ENCODE measurements at regions not wholly inside any gene's neighbourhood (a gene's known extent, or its start where the extent isn't known, plus 50 kb on each side); places are given as distances from the start of the nearest gene placed in this dataset.

GRCh38 chr20:6421321-6422248 is 298.8 kb upstream of the FERMT1 start:
- ATAC-seq (ENCODE audit: low read depth) = no peak
- DNase-seq (ENCODE audit: low spot score) = no peak
- Histone ChIP-seq H3K27ac (ENCODE audit: poor library complexity, severe bottlenecking) (no peak overlapping the region), H3K4me1 (ENCODE audit: insufficient read depth, poor library complexity, severe bottlenecking) (no peaks in the 10 kb centered on the region), H3K27me3 (ENCODE audit: insufficient read depth, poor library complexity, severe bottlenecking) (peaks cover 3% of the 10 kb centered on the region), H3K4me3 (ENCODE audit: severe bottlenecking) (no peak overlapping the region), H3K9me3 (ENCODE audit: severe bottlenecking) (no peaks in the 10 kb centered on the region), H3K36me3 (ENCODE audit: low read depth) (no peaks in the 10 kb centered on the region)
- TF ChIP-seq, protein P1, sequence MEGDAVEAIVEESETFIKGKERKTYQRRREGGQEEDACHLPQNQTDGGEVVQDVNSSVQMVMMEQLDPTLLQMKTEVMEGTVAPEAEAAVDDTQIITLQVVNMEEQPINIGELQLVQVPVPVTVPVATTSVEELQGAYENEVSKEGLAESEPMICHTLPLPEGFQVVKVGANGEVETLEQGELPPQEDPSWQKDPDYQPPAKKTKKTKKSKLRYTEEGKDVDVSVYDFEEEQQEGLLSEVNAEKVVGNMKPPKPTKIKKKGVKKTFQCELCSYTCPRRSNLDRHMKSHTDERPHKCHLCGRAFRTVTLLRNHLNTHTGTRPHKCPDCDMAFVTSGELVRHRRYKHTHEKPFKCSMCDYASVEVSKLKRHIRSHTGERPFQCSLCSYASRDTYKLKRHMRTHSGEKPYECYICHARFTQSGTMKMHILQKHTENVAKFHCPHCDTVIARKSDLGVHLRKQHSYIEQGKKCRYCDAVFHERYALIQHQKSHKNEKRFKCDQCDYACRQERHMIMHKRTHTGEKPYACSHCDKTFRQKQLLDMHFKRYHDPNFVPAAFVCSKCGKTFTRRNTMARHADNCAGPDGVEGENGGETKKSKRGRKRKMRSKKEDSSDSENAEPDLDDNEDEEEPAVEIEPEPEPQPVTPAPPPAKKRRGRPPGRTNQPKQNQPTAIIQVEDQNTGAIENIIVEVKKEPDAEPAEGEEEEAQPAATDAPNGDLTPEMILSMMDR (IDR thresholded peaks at IDR 0.05; ENCODE audit: poor library complexity, severe bottlenecking) = no peak

- H3K27me3 ChIP-seq (ENCODE audit: insufficient read depth, poor library complexity, severe bottlenecking) = peaks cover 3% of the 10 kb centered on the region
- TF ChIP-seq, protein P1 (IDR thresholded peaks at IDR 0.05; ENCODE audit: poor library complexity, severe bottlenecking) = no peak
- no peaks in the 10 kb centered on the region for H3K36me3 ChIP-seq (ENCODE audit: low read depth)
- H3K4me3 ChIP-seq (ENCODE audit: severe bottlenecking) = no peak overlapping the region
- DNase-seq (ENCODE audit: low spot score) (no peak), ATAC-seq (ENCODE audit: low read depth) (no peak)
- H3K27ac ChIP-seq (ENCODE audit: poor library complexity, severe bottlenecking) = no peak overlapping the region
- no peaks in the 10 kb centered on the region for H3K4me1 ChIP-seq (ENCODE audit: insufficient read depth, poor library complexity, severe bottlenecking)
- H3K9me3 ChIP-seq (ENCODE audit: severe bottlenecking) = no peaks in the 10 kb centered on the region
These were observed 297.5 kb upstream of the FERMT1 start for GRCh38 chr20:6420336-6420735.

DNA sequence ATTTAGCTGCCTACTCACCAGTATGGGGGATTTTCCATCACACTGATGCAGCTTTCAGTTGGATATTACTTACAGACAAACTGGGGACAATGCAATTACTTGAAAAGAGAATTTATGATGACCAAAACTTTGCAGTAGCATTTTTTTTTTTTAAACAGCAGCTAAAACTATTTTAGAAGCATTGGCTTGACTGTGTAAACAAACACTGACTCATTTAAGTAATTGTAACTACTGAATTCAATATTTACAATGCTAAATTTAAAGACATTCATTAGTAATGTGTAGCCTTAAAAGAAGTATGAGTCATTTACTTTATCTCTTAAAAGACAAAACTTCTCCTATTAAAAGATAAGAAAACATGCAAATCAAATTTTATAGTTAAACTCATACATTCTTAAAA is 295.9 kb upstream of the FERMT1 start:
- Histone ChIP-seq H3K27me3 (ENCODE audit: insufficient read depth, poor library complexity, severe bottlenecking) (peaks cover 3% of the 10 kb centered on the region), H3K4me1 (ENCODE audit: insufficient read depth, poor library complexity, severe bottlenecking) (no peaks in the 10 kb centered on the region), H3K9me3 (ENCODE audit: severe bottlenecking) (no peaks in the 10 kb centered on the region), H3K4me3 (ENCODE audit: severe bottlenecking) (no peak overlapping the region), H3K36me3 (ENCODE audit: low read depth) (no peaks in the 10 kb centered on the region), H3K27ac (ENCODE audit: poor library complexity, severe bottlenecking) (no peak overlapping the region)
- no peak for ATAC-seq (ENCODE audit: low read depth)
- TF ChIP-seq, protein P1 (IDR thresholded peaks at IDR 0.05; ENCODE audit: poor library complexity, severe bottlenecking) = no peak
- no peak for DNase-seq (ENCODE audit: low spot score)

DNA sequence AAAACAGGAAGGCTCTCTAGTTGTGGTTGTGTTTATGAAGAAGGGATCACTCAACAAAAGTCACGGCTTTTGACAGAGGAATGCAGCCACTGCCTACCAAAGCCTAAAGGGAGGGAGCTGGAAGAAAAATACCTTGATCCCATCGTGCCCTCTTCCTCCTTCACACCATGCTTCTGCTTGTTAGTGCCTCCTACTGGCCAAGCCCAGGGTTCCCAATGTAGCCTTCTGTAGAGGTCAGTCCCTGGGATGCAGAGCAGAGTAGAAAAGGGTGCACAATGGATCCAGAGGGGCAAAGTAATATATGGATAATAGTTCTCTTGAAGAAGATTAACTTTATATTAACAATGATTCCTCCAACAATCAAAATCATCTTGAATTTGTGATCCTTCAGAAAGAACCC is 293.5 kb upstream of the FERMT1 start:
- H3K27me3 ChIP-seq (ENCODE audit: insufficient read depth, poor library complexity, severe bottlenecking) = peaks cover 7% of the 10 kb centered on the region
- TF ChIP-seq, protein P1 (IDR thresholded peaks at IDR 0.05; ENCODE audit: poor library complexity, severe bottlenecking) = no peak
- H3K27ac ChIP-seq (ENCODE audit: poor library complexity, severe bottlenecking) = no peak overlapping the region
- no peak overlapping the region for H3K4me3 ChIP-seq (ENCODE audit: severe bottlenecking)
- ATAC-seq (ENCODE audit: low read depth) (no peak), DNase-seq (ENCODE audit: low spot score) (no peak)
- H3K36me3 ChIP-seq (ENCODE audit: low read depth) = no peaks in the 10 kb centered on the region
- H3K9me3 ChIP-seq (ENCODE audit: severe bottlenecking) = no peaks in the 10 kb centered on the region
- H3K4me1 ChIP-seq (ENCODE audit: insufficient read depth, poor library complexity, severe bottlenecking) = no peaks in the 10 kb centered on the region

- Histone ChIP-seq H3K27ac (ENCODE audit: poor library complexity, severe bottlenecking) (no peak overlapping the region), H3K9me3 (ENCODE audit: severe bottlenecking) (no peaks in the 10 kb centered on the region), H3K27me3 (ENCODE audit: insufficient read depth, poor library complexity, severe bottlenecking) (peaks cover 4% of the 10 kb centered on the region), H3K4me1 (ENCODE audit: insufficient read depth, poor library complexity, severe bottlenecking) (no peaks in the 10 kb centered on the region), H3K4me3 (ENCODE audit: severe bottlenecking) (no peak overlapping the region), H3K36me3 (ENCODE audit: low read depth) (no peaks in the 10 kb centered on the region)
- no peak for ATAC-seq (ENCODE audit: low read depth)
- TF ChIP-seq, protein P1 (IDR thresholded peaks at IDR 0.05; ENCODE audit: poor library complexity, severe bottlenecking) = no peak
- no peak for DNase-seq (ENCODE audit: low spot score)
These were observed 288.8 kb upstream of the FERMT1 start for GRCh38 chr20:6411651-6412050.

Data from RWPE2 (cell line).